ENCODE measurements at regions not wholly inside any gene's neighbourhood (a gene's known extent, or its start where the extent isn't known, plus 50 kb on each side); places are given as distances from the start of the nearest gene placed in this dataset.

- TF ChIP-seq, protein P1, sequence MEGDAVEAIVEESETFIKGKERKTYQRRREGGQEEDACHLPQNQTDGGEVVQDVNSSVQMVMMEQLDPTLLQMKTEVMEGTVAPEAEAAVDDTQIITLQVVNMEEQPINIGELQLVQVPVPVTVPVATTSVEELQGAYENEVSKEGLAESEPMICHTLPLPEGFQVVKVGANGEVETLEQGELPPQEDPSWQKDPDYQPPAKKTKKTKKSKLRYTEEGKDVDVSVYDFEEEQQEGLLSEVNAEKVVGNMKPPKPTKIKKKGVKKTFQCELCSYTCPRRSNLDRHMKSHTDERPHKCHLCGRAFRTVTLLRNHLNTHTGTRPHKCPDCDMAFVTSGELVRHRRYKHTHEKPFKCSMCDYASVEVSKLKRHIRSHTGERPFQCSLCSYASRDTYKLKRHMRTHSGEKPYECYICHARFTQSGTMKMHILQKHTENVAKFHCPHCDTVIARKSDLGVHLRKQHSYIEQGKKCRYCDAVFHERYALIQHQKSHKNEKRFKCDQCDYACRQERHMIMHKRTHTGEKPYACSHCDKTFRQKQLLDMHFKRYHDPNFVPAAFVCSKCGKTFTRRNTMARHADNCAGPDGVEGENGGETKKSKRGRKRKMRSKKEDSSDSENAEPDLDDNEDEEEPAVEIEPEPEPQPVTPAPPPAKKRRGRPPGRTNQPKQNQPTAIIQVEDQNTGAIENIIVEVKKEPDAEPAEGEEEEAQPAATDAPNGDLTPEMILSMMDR (IDR thresholded peaks at IDR 0.05; ENCODE audit: low read depth, low read length, poor library complexity, severe bottlenecking), result no peak
- no peak for TF ChIP-seq EZH2phosphoT487 (IDR thresholded peaks at IDR 0.05; ENCODE audit: borderline replicate concordance, low read length)
Observed at GRCh38 chr21:39010629-39011404, 172.4 kb downstream of the PSMG1 start.
